ACC112 (cell line): ENCODE measurements at regions not wholly inside any gene's neighbourhood (a gene's known extent, or its start where the extent isn't known, plus 50 kb on each side); places are given as distances from the start of the nearest gene placed in this dataset.

Experiments
- H2AFZ ChIP-seq: fragments of 200-600 bp; sonication (generic); one replicate; pipeline ENCODE4 v1.6.0; 2017; ENCODE audit warnings: antibody characterized with exemption, low read length; ENCODE audit not compliant: unreplicated experiment
- H3K27ac ChIP-seq: fragments of 200-600 bp; sonication (generic); 2 replicates; pipeline ENCODE4 v1.5.1; 2014; ENCODE audit warnings: low read depth, mild to moderate bottlenecking, antibody characterized with exemption, low read length, moderate library complexity
- H3K27me3 ChIP-seq: fragments of 200-600 bp; sonication (generic); 2 replicates; pipeline ENCODE4 v1.6.1; 2014; ENCODE audit warnings: mild to moderate bottlenecking, antibody characterized with exemption, low read length, moderate library complexity, mixed read lengths; ENCODE audit not compliant: insufficient read depth
- H3K36me3 ChIP-seq: fragments of 200-600 bp; sonication (generic); 2 replicates; pipeline ENCODE4 v1.6.1; 2016; ENCODE audit warnings: mild to moderate bottlenecking, antibody characterized with exemption, low read length, moderate library complexity, mixed read lengths; ENCODE audit not compliant: insufficient read depth
- H3K4me1 ChIP-seq: fragments of 200-600 bp; sonication (generic); one replicate; pipeline ENCODE4 v1.6.1; 2016; ENCODE audit warnings: low read length, mixed read lengths; ENCODE audit not compliant: insufficient read depth, unreplicated experiment, control insufficient read depth
- H3K4me3 ChIP-seq: fragments of 200-600 bp; sonication (generic); 2 replicates; pipeline ENCODE4 v1.5.1; 2014; ENCODE audit warnings: mild to moderate bottlenecking, low read depth, low read length
- H3K79me2 ChIP-seq: fragments of 200-600 bp; sonication (generic); one replicate; pipeline ENCODE4 v1.6.0; 2016; ENCODE audit warnings: low read length; ENCODE audit not compliant: control insufficient read depth, unreplicated experiment, insufficient read depth

DNA sequence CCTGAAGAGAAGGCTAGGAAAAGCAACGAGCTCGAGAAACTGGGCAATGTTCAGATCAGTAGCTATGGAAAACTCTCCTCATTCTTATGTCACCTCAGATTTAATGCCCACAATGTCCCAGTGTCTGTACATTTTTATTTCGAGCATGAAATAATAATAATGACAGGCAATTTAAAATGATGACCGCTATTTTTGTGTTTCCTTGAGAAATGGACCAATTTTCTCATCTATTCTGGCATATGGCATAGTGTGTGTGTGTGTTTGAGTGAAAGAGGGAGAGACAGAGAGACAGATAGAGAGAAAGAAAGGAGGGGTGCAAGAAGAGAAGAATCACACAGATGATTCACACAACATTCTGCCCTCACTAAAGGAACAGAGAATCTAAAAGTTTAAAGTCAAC is 119.1 kb upstream of the C1orf21 start:
- Histone ChIP-seq H3K27me3 (no peaks in the 10 kb centered on the region), H3K4me3 (no peak overlapping the region), H3K27ac (no peak overlapping the region), H3K79me2 (no peaks in the 10 kb centered on the region), H2AFZ (no peak overlapping the region), H3K4me1 (peaks cover 7% of the 10 kb centered on the region), H3K36me3 (no peaks in the 10 kb centered on the region)

DNA sequence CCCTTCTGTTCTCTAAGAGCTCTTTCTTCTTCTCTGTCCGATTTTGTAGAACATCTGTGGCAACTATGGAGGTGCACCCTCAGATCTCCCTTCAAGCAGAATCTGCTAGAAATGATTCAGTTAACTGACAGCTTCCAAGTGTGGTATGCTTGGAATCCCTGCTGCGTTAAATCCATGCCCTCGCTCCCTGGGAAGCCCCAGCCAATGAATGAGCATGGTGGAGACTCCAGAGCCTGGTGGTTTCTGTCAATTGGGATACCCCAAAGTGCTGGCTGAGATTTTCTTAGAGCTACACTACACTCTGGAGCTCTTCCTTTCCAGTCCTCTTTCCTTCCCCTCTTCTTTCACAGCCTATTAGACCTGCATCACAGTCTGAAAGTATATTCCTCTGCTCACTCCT is 116.3 kb upstream of the C1orf21 start:
- no peaks in the 10 kb centered on the region for H3K27me3 ChIP-seq
- no peaks in the 10 kb centered on the region for H3K36me3 ChIP-seq
- no peaks in the 10 kb centered on the region for H3K79me2 ChIP-seq
- H2AFZ ChIP-seq = no peak overlapping the region
- peaks cover 9% of the 10 kb centered on the region for H3K4me1 ChIP-seq
- no peak overlapping the region for H3K4me3 ChIP-seq
- no peak overlapping the region for H3K27ac ChIP-seq

DNA sequence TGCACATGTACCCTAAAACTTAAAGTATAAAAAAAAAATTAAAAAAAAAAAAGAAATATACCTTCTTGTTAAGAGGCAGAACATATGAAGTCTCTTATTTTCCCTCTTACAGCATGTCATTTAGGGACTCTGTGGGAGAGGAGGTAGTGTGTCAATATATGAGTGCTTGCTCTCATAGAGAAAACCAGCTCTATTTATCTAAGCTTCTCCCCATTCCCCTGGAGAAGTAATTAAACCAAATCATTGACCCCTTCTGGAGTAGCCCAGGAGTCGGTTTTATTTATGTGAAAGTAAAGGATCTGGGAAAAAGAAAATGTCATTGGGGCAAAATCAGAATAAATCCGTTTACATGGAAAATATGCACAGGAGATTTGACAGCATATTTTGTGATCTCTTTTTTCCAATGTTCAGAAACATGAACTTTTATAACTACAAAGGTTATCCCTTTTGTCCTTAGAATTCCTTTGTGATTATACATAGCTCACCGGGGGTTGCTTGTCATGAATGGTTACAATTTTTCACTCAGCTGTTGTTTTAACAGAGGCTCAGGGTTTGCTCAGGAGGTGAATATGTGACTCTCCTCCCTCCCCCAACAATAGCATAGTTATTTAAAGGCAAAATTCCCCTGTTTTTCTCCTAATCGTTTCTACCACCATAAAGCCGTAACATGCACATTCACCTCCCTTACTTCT is 114.5 kb upstream of the C1orf21 start:
- H3K79me2 ChIP-seq = no peaks in the 10 kb centered on the region
- H3K27ac ChIP-seq = no peak overlapping the region
- no peak overlapping the region for H3K4me3 ChIP-seq
- H3K36me3 ChIP-seq = no peaks in the 10 kb centered on the region
- peaks cover 9% of the 10 kb centered on the region for H3K4me1 ChIP-seq
- no peak overlapping the region for H2AFZ ChIP-seq
- no peaks in the 10 kb centered on the region for H3K27me3 ChIP-seq

DNA sequence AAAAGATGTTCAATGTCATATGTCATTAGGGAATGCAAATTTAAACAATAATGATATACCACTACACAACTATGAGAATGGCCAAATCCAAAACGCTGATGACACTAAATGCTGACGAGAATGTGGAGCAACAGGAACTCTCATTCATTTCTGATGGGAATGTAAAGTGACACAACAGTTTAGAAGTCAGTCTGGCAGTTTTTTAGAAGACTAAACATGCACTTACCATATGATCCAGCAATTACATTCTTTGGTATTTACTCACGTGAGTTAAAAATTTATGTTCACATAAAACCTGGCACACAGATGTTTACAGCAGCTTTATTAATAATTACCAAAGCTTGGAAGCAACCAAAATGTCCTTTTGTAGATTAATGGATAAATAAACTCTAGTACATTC is 110.4 kb upstream of the C1orf21 start:
- Histone ChIP-seq H3K4me1 (peaks cover 9% of the 10 kb centered on the region), H3K27ac (no peak overlapping the region), H3K36me3 (no peaks in the 10 kb centered on the region), H3K79me2 (no peaks in the 10 kb centered on the region), H3K27me3 (no peaks in the 10 kb centered on the region), H2AFZ (no peak overlapping the region), H3K4me3 (no peak overlapping the region)

DNA sequence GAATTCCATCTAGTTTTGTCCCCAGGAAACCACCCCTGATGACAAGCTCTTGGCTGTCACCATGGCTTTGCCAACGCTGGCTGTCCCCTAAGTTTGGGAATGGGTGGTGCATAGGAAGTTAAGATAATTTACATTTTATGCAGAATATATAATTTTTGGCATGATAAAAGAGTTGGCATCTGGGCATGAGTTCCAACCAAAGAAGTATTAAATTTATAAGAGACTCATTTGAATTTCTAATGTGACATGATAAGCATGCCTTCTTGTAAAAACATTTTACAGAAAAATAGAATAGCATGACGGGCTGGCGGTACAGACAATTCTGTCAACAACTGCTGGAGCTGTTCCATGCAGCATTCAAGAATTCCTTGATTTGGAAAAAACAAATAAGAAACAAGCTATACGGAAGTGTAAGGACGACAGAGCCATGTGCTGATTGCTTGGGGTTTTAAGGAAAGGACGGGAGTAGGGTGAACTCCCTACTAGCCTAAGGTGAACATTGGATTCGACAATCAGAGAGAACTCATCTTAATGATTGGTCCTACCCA is 106.8 kb upstream of the C1orf21 start:
- H2AFZ ChIP-seq = no peak overlapping the region
- H3K36me3 ChIP-seq = no peaks in the 10 kb centered on the region
- no peak overlapping the region for H3K4me3 ChIP-seq

DNA sequence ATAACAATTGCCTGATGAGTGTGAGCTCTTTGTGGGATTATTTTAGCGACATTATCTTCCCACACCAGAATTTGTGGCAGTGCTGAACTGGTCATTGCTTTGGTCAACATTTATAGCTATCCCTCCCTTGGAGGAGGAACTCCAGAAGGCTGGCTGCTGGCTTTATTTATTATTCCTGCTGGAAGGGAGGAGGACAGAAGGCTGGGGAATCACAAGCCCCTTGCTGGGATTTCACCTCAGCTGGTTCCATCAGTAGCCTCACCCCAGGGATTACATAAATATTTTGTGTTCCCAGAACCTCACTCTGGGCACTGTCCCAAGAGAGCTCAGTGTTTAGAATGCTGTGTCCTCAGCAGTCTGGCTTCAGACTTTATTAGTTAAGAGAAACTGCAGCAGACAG is 102.8 kb upstream of the C1orf21 start:
- no peak overlapping the region for H2AFZ ChIP-seq
- H3K36me3 ChIP-seq = no peaks in the 10 kb centered on the region
- H3K4me3 ChIP-seq = no peak overlapping the region
- no peak overlapping the region for H3K27ac ChIP-seq
- peaks cover 4% of the 10 kb centered on the region for H3K4me1 ChIP-seq
- no peaks in the 10 kb centered on the region for H3K79me2 ChIP-seq
- H3K27me3 ChIP-seq = no peaks in the 10 kb centered on the region

More for the DNA sequence above, 106.8 kb upstream of the C1orf21 start:
- peaks cover 4% of the 10 kb centered on the region for H3K4me1 ChIP-seq
- no peak overlapping the region for H3K27ac ChIP-seq
- H3K27me3 ChIP-seq = no peaks in the 10 kb centered on the region
- no peaks in the 10 kb centered on the region for H3K79me2 ChIP-seq

DNA sequence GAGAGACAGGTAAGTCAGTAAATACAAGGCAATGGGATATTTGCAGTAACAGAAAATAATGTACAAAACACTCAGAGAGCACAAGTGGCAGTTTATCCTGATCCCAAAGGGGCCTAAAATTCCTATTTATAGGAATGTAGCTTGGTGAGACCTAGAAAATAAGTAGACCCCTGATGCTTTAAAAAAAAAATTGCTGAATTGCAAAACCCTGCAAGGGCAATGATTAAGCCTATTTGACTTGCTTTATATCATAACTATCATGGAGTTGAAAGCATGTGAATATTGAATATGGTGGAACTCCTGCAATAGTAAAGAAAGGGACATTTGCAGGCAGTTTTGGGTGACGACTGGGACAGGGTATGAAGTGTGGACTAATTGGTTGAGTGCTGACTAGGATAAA is 101.9 kb upstream of the C1orf21 start:
- H3K4me3 ChIP-seq = no peak overlapping the region
- no peaks in the 10 kb centered on the region for H3K27me3 ChIP-seq

DNA sequence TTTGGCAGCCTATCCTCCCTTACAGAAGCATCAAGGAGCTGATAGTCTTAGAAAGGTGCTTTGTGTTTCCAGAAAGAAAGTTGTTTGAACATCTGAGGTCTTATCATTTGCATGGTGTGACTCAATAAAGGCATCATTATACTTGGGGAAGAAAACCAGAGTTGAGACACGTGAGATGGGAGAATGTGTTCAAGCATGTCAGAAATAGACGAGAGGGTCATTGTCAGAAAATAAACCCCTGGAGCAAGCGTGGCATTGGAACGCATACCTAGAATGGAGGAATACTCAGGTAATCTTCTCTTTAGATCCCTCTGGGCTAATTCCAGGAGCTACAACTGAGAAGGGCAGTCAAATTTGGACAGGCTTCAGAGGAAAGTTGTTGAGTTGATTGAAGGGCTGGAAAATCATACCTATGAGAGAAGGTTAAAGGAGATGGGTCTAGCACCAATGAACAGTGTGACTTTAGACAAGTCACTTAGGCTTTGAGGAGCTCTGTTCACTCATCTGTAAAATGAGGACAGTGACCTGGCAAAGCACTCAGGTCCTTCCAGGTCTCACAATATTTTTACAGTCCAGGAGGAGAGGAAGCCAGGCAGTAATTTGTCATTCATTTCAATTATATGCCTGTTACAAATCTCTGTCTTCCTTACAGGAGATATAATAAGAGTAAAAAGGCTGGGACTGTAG is 101.3 kb upstream of the C1orf21 start:
- Histone ChIP-seq H3K27me3 (no peaks in the 10 kb centered on the region), H3K79me2 (no peaks in the 10 kb centered on the region), H2AFZ (no peak overlapping the region), H3K4me1 (peaks cover 4% of the 10 kb centered on the region), H3K36me3 (no peaks in the 10 kb centered on the region), H3K27ac (no peak overlapping the region), H3K4me3 (no peak overlapping the region)

More for the DNA sequence above, 101.9 kb upstream of the C1orf21 start:
- Histone ChIP-seq H2AFZ (no peak overlapping the region), H3K36me3 (no peaks in the 10 kb centered on the region), H3K4me1 (peaks cover 4% of the 10 kb centered on the region), H3K27ac (no peak overlapping the region), H3K79me2 (no peaks in the 10 kb centered on the region)

DNA sequence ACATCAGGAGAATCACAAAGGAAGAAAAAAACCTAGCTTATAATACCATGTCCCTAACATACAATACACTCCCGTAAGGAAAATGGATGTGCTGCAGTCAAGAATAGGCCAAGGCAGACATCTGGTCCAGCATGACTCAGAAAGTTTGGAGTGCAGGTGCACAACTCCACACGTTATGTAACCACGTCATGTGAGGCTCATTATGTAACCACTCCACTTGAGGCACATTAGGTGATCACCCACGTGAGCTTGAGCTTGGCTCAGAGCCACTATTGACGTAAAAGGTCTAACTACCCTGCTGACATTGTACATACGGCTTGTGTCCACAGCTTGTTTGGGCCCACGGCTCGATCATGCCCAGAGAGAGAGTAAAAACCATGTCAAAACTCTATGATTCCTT is 99.8 kb upstream of the C1orf21 start:
- H3K27me3 ChIP-seq = no peaks in the 10 kb centered on the region
- no peaks in the 10 kb centered on the region for H3K79me2 ChIP-seq
- no peak overlapping the region for H3K27ac ChIP-seq
- no peak overlapping the region for H2AFZ ChIP-seq
- peaks cover 4% of the 10 kb centered on the region for H3K4me1 ChIP-seq
- no peaks in the 10 kb centered on the region for H3K36me3 ChIP-seq
- H3K4me3 ChIP-seq = no peak overlapping the region

DNA sequence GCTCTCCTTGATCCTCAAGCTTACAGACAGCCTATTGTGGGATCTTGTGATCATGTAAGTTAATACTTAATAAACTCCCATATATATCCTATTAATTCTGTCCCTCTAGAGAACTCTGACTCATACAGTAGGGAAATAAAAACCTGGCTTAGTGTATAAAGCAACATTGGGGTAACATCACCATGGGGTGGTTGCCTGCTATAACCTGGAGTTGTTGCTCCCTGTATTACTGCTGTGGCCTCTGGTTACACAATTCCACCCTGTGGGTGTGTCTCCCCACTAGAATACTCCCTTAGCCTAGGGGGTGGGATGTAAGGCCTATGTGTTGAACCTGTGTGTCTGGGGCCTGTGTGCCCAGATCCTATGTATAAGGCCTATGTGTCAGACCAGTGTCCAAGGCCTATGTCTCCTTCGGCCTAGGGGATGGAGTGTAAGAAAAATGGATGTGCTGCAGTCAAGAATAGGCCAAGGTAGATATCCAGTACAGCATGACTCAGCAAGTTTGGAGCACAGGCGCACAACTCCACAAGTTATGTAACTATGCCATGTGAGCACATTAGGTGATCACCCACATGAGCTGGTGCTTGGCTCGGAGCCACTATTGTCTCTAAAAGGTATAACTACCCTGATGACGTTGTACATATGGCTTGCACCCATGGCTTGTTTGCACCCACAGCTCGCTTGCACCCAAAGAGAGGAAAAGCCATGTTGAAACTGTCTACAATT is 96.8 kb upstream of the C1orf21 start:
- no peaks in the 10 kb centered on the region for H3K36me3 ChIP-seq
- no peaks in the 10 kb centered on the region for H3K27me3 ChIP-seq
- H3K27ac ChIP-seq = no peak overlapping the region
- H2AFZ ChIP-seq = no peak overlapping the region
- H3K4me3 ChIP-seq = no peak overlapping the region
- H3K79me2 ChIP-seq = no peaks in the 10 kb centered on the region
- no peaks in the 10 kb centered on the region for H3K4me1 ChIP-seq
